ENCODE measurements at regions not wholly inside any gene's neighbourhood (a gene's known extent, or its start where the extent isn't known, plus 50 kb on each side); places are given as distances from the start of the nearest gene placed in this dataset.

DNA sequence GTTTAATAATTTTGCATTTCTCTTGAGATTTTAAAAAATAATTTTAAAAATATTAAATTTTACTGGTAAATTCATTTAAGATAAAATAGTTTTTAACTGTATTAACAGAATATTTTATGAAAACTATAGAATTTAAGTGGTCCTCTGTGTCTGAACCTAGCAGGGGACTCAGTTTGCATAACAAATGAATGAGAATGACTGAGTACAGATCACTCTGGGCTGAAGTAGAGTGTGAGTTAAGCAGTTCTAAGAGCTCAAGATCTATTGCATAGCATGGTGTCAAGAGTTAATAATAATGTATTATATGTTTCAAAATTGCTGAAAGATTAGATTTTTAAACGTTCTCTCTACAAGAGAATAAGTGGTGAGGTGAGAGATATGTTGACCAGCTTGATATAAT, 348.3 kb upstream of the SLITRK1 start:
- TF ChIP-seq POLR2A (IDR thresholded peaks at IDR 0.05): no peak
- TF ChIP-seq, protein P1, sequence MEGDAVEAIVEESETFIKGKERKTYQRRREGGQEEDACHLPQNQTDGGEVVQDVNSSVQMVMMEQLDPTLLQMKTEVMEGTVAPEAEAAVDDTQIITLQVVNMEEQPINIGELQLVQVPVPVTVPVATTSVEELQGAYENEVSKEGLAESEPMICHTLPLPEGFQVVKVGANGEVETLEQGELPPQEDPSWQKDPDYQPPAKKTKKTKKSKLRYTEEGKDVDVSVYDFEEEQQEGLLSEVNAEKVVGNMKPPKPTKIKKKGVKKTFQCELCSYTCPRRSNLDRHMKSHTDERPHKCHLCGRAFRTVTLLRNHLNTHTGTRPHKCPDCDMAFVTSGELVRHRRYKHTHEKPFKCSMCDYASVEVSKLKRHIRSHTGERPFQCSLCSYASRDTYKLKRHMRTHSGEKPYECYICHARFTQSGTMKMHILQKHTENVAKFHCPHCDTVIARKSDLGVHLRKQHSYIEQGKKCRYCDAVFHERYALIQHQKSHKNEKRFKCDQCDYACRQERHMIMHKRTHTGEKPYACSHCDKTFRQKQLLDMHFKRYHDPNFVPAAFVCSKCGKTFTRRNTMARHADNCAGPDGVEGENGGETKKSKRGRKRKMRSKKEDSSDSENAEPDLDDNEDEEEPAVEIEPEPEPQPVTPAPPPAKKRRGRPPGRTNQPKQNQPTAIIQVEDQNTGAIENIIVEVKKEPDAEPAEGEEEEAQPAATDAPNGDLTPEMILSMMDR (IDR thresholded peaks at IDR 0.05 in 8 of 11, conservative IDR thresholded peaks at IDR 0.05 in 3 of 11): no peak
- Histone ChIP-seq H3K4me1 (no peaks in the 10 kb centered on the region), H3K4me3 (no peak overlapping the region), H3K27me3 (replicated peaks in 1 of 7) (no peaks in the 10 kb centered on the region), H3K9me3 (no peaks in the 10 kb centered on the region), H3K27ac (no peak overlapping the region), H3K36me3 (no peaks in the 10 kb centered on the region)
- 26 to 61% (median 57%) methylated on average over 1 of the region's 1 CpG for WGBS, 5 donors
- intact Hi-C loops (cut with DNase I; ENCODE audit: low total_unique reads): no loop called here
- no peak for DNase-seq

DNA sequence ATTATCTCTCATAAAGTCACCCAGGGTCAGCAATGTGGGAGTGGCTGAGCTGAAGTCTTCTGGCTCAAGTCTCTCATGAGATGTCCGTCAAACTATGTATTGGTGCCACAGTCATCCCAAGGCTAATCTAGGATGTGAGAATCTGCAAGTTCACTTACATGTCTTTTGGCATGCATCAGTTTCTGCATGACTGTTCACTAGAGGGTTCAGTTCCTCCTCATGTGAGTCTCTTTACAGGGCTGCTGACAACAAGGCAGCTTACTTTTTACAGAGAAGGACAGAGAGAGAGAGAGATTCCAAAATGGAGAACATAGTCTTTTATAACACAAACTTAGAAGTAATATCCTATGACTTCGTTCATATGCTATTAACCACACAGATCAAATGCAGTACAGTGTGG, 328.8 kb upstream of the SLITRK1 start:
- H3K27me3 ChIP-seq (replicated peaks in 1 of 7): no peaks in the 10 kb centered on the region
- no peak for DNase-seq
- TF ChIP-seq, protein P1 (IDR thresholded peaks at IDR 0.05 in 8 of 11, conservative IDR thresholded peaks at IDR 0.05 in 3 of 11): no peak
- no peak overlapping the region for H3K27ac ChIP-seq
- H3K9me3 ChIP-seq: no peaks in the 10 kb centered on the region
- no peaks in the 10 kb centered on the region for H3K4me1 ChIP-seq
- no peaks in the 10 kb centered on the region for H3K36me3 ChIP-seq
- no peak overlapping the region for H3K4me3 ChIP-seq
- WGBS, 5 donors: 73 to 88% (median 84%) methylated on average over 2 of the region's 2 CpGs
- intact Hi-C loops (cut with DNase I; ENCODE audit: low total_unique reads): no loop called here

DNA sequence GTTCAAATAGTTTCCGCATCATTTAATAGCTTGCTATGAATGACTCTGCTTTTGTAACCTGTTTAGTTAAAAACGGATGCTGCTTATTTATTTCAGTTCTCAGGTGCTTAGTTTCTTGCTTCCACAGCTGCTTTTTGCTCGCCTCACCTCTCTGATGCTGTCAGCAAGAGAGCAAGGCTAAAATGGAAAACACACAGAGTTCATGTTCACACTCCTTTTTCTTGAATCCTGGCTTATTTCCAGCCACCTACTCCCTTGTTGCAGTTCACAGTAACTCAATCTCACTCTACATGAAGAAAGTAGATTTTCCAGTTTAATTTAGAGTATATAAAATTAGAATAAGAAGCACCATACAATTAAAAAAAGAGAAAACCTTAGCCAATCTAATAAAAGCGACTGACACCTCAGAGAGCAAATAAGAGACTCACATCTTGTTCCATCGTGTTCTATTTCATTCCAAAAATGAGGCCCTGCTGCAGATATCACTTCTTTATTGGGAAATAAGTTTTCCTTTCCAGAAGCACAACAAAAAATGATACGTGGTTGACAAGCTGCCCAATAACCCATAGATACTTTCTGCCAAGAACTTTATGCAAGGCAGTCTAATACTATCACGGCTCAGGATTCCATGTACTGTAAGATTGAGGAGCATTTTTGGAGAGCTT, 326.1 kb upstream of the SLITRK1 start:
- Histone ChIP-seq H3K27me3 (replicated peaks in 1 of 7) (no peaks in the 10 kb centered on the region), H3K36me3 (no peaks in the 10 kb centered on the region), H3K27ac (no peak overlapping the region), H3K4me3 (no peak overlapping the region), H3K9me3 (no peaks in the 10 kb centered on the region), H3K4me1 (no peaks in the 10 kb centered on the region)
- TF ChIP-seq, protein P1 (IDR thresholded peaks at IDR 0.05 in 8 of 11, conservative IDR thresholded peaks at IDR 0.05 in 3 of 11): no peak
- TF ChIP-seq POLR2A (IDR thresholded peaks at IDR 0.05): no peak
- no peak for TF ChIP-seq POLR2AphosphoS5 (IDR thresholded peaks at IDR 0.05)
- WGBS, 5 donors: 65 to 83% (median 74%) methylated on average over 7 of the region's 7 CpGs
- no peak for DNase-seq
- intact Hi-C loops (cut with DNase I; ENCODE audit: low total_unique reads): no loop called here

DNA sequence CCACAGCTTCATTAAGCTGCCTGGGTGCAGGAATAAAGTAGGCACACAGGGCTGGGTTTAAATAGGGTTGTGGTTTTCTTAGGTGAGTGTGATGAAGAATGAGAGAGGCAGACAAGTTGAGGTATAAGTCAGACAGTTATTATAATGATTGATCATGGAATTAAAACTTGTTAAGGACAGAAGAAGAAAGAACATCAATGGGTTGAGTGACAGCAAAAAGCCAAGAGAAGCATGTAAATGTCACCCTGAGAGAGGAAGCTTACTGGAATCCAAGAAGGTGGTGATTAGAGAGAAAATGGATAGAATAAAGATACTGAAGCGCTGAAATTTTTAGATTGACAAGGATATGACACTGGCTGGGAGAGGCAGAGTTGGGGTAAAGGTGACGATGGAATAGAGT, 325.2 kb upstream of the SLITRK1 start:
- Histone ChIP-seq H3K9me3 (peaks cover 0 to 2% (median 0%) of the 10 kb centered on the region in 8 donors), H3K27me3 (replicated peaks in 1 of 7) (no peaks in the 10 kb centered on the region), H3K4me1 (no peaks in the 10 kb centered on the region), H3K27ac (no peak overlapping the region), H3K36me3 (no peaks in the 10 kb centered on the region), H3K4me3 (no peak overlapping the region)
- intact Hi-C loops (cut with DNase I; ENCODE audit: low total_unique reads): no loop called here
- WGBS, 5 donors: 86 to 97% (median 89%) methylated on average over 2 of the region's 2 CpGs
- DNase-seq: no peak
- TF ChIP-seq POLR2A (IDR thresholded peaks at IDR 0.05): no peak
- no peak for TF ChIP-seq POLR2AphosphoS5 (IDR thresholded peaks at IDR 0.05)
- TF ChIP-seq, protein P1 (IDR thresholded peaks at IDR 0.05 in 8 of 11, conservative IDR thresholded peaks at IDR 0.05 in 3 of 11): no peak
